Astrocyte (in vitro differentiated cells and primary cell): ENCODE measurements at regions not wholly inside any gene's neighbourhood (a gene's known extent, or its start where the extent isn't known, plus 50 kb on each side); places are given as distances from the start of the nearest gene placed in this dataset.

ENCODE experiments used
- DNase-seq: peaks from one replicate; pipeline ENCODE4 v3.0.0-alpha.2; 2010; ENCODE audit warnings: low read depth
- FAIRE-seq: peaks from 2 replicates; lab custom pipeline; 2011; peaks lifted over from hg19 to GRCh38; lab: Jason Lieb, UNC
- H2AFZ ChIP-seq: 2 replicates; pipeline ENCODE4 v1.6.0; 2012; ENCODE audit warnings: low read depth, low read length, inconsistent platforms
- H3K27ac ChIP-seq: 2 replicates; pipeline ENCODE4 v1.5.1; 2011; ENCODE audit warnings: low read depth, low read length, inconsistent platforms
- H3K27me3 ChIP-seq: 2 replicates; pipeline ENCODE4 v1.6.0; 2011; ENCODE audit warnings: low read length, inconsistent platforms; ENCODE audit not compliant: insufficient read depth
- H3K36me3 ChIP-seq: 2 replicates; pipeline ENCODE4 v1.5.1; 2011; ENCODE audit warnings: low read length, inconsistent platforms; ENCODE audit not compliant: insufficient read depth
- H3K4me1 ChIP-seq: 2 replicates; pipeline ENCODE4 v1.5.1; 2011; ENCODE audit warnings: low read length, inconsistent platforms; ENCODE audit not compliant: insufficient read depth
- H3K4me2 ChIP-seq: 2 replicates; pipeline ENCODE4 v1.6.0; 2012; ENCODE audit warnings: low read length, inconsistent platforms
- H3K4me3 ChIP-seq: 2 replicates; pipeline ENCODE4 v1.5.1; 2011; ENCODE audit warnings: low read depth, mild to moderate bottlenecking, low read length, inconsistent platforms; ENCODE audit not compliant: insufficient read depth
- H3K79me2 ChIP-seq: 2 replicates; pipeline ENCODE4 v1.6.0; 2012; ENCODE audit warnings: mild to moderate bottlenecking, low read length, inconsistent platforms; ENCODE audit not compliant: insufficient read depth
- H3K9ac ChIP-seq: 2 replicates; pipeline ENCODE4 v1.6.0; 2012; ENCODE audit warnings: mild to moderate bottlenecking, low read length, inconsistent platforms
- H3K9me3 ChIP-seq: 2 replicates; pipeline ENCODE4 v1.5.1; 2012; ENCODE audit warnings: low read depth, mild to moderate bottlenecking, low read length, inconsistent platforms; ENCODE audit not compliant: insufficient read depth
- H4K20me1 ChIP-seq: 2 replicates; pipeline ENCODE4 v1.6.0; 2012; ENCODE audit warnings: low read length, inconsistent platforms; ENCODE audit not compliant: insufficient read depth
- H3K27ac Mint-ChIP-seq: one replicate; pipeline ENCODE4 v1.8.0; 2021; ENCODE audit warnings: mild to moderate bottlenecking, mixed read lengths; ENCODE audit not compliant: unreplicated experiment
- H3K27me3 Mint-ChIP-seq: one replicate; pipeline ENCODE4 v1.8.0; 2021; ENCODE audit warnings: low read depth, mixed read lengths; ENCODE audit not compliant: unreplicated experiment
- H3K36me3 Mint-ChIP-seq: one replicate; pipeline ENCODE4 v1.8.0; 2021; ENCODE audit warnings: low read depth, mixed read lengths; ENCODE audit not compliant: unreplicated experiment
- H3K4me1 Mint-ChIP-seq: one replicate; pipeline ENCODE4 v1.8.0; 2021; ENCODE audit warnings: low read depth, mixed read lengths; ENCODE audit not compliant: unreplicated experiment
- H3K4me3 Mint-ChIP-seq: one replicate; pipeline ENCODE4 v1.8.0; 2021; ENCODE audit warnings: mild to moderate bottlenecking, moderate library complexity, mixed read lengths; ENCODE audit not compliant: unreplicated experiment
- H3K9me3 Mint-ChIP-seq: one replicate; pipeline ENCODE4 v1.8.0; 2021; ENCODE audit warnings: mild to moderate bottlenecking, mixed read lengths; ENCODE audit not compliant: unreplicated experiment
- CTCF ChIP-seq: IDR thresholded peaks from 2 replicates; pipeline ENCODE4 v1.5.1; 2011; ENCODE audit warnings: low read depth, mild to moderate bottlenecking, inconsistent platforms, low read length, moderate library complexity; ENCODE audit not compliant: insufficient read depth
- EZH2 ChIP-seq: IDR thresholded peaks from 2 replicates; pipeline ENCODE4 v1.6.1; 2012; ENCODE audit warnings: mild to moderate bottlenecking, low read length, inconsistent platforms; ENCODE audit not compliant: insufficient read depth

- Histone ChIP-seq H3K9me3 (no peaks in the 10 kb centered on the region), H3K27me3 (peaks cover 7% of the 10 kb centered on the region), H3K27ac (no peak overlapping the region), H3K9ac (no peak overlapping the region), H3K4me2 (no peak overlapping the region), H3K79me2 (no peaks in the 10 kb centered on the region), H3K4me1 (no peaks in the 10 kb centered on the region), H3K36me3 (no peaks in the 10 kb centered on the region), H4K20me1 (no peaks in the 10 kb centered on the region), H3K4me3 (no peak overlapping the region), H2AFZ (no peak overlapping the region)
- H3K36me3 Mint-ChIP-seq = no peaks in the 10 kb centered on the region
- no peak overlapping the region for H3K4me3 Mint-ChIP-seq
- H3K9me3 Mint-ChIP-seq = no peaks in the 10 kb centered on the region
- FAIRE-seq (no peak), DNase-seq (peak; percentile 83)
- peaks cover 24% of the 10 kb centered on the region for H3K27me3 Mint-ChIP-seq
- TF ChIP-seq EZH2 (no peak), CTCF (no peak)
- H3K27ac Mint-ChIP-seq = peak overlapping the region; percentile 21
- H3K4me1 Mint-ChIP-seq = peaks cover 14% of the 10 kb centered on the region
Measured at GRCh38 chr11:111441443-111441842, 62.4 kb upstream of the POU2AF1 start.

- Histone ChIP-seq H3K79me2 (no peaks in the 10 kb centered on the region), H2AFZ (no peak overlapping the region), H3K9me3 (no peaks in the 10 kb centered on the region), H3K4me1 (no peaks in the 10 kb centered on the region), H3K36me3 (no peaks in the 10 kb centered on the region), H4K20me1 (no peaks in the 10 kb centered on the region), H3K27ac (no peak overlapping the region), H3K27me3 (peaks cover 7% of the 10 kb centered on the region), H3K9ac (no peak overlapping the region), H3K4me2 (no peak overlapping the region), H3K4me3 (no peak overlapping the region)
- DNase-seq = no peak
- Mint-ChIP-seq H3K27me3 (peaks cover 24% of the 10 kb centered on the region), H3K9me3 (no peaks in the 10 kb centered on the region), H3K4me1 (peaks cover 10% of the 10 kb centered on the region), H3K27ac (no peak overlapping the region), H3K4me3 (no peak overlapping the region), H3K36me3 (no peaks in the 10 kb centered on the region)
- TF ChIP-seq EZH2 (no peak), CTCF (no peak)
- no peak for FAIRE-seq
Measured at GRCh38 chr11:111440416-111441205, 61.5 kb upstream of the POU2AF1 start.

- FAIRE-seq = no peak
- no peak for TF ChIP-seq EZH2
- no peak for TF ChIP-seq CTCF
Measured at GRCh38 chr11:111439901-111440300, 60.8 kb upstream of the POU2AF1 start.

More at GRCh38 chr11:111439901-111440300, 60.8 kb upstream of the POU2AF1 start:
- no peaks in the 10 kb centered on the region for H3K79me2 ChIP-seq
- Mint-ChIP-seq H3K4me3 (no peak overlapping the region), H3K36me3 (no peaks in the 10 kb centered on the region), H3K4me1 (peaks cover 9% of the 10 kb centered on the region), H3K27me3 (peaks cover 24% of the 10 kb centered on the region), H3K9me3 (no peaks in the 10 kb centered on the region), H3K27ac (no peak overlapping the region)
- H3K4me3 ChIP-seq = no peak overlapping the region
- H3K36me3 ChIP-seq = no peaks in the 10 kb centered on the region
- no peaks in the 10 kb centered on the region for H4K20me1 ChIP-seq
- no peak overlapping the region for H2AFZ ChIP-seq
- H3K9ac ChIP-seq = no peak overlapping the region
- H3K4me2 ChIP-seq = no peak overlapping the region
- H3K4me1 ChIP-seq = no peaks in the 10 kb centered on the region
- H3K27me3 ChIP-seq = peaks cover 7% of the 10 kb centered on the region
- no peak overlapping the region for H3K27ac ChIP-seq
- DNase-seq = no peak
- H3K9me3 ChIP-seq = no peaks in the 10 kb centered on the region
